ENCODE measurements at regions not wholly inside any gene's neighbourhood (a gene's known extent, or its start where the extent isn't known, plus 50 kb on each side); places are given as distances from the start of the nearest gene placed in this dataset.
"Not testable (repeated sequence)": the region's sequence is repeated elsewhere in the genome, so short reads cannot be mapped to it uniquely, and the experiment has no call there.

DNA sequence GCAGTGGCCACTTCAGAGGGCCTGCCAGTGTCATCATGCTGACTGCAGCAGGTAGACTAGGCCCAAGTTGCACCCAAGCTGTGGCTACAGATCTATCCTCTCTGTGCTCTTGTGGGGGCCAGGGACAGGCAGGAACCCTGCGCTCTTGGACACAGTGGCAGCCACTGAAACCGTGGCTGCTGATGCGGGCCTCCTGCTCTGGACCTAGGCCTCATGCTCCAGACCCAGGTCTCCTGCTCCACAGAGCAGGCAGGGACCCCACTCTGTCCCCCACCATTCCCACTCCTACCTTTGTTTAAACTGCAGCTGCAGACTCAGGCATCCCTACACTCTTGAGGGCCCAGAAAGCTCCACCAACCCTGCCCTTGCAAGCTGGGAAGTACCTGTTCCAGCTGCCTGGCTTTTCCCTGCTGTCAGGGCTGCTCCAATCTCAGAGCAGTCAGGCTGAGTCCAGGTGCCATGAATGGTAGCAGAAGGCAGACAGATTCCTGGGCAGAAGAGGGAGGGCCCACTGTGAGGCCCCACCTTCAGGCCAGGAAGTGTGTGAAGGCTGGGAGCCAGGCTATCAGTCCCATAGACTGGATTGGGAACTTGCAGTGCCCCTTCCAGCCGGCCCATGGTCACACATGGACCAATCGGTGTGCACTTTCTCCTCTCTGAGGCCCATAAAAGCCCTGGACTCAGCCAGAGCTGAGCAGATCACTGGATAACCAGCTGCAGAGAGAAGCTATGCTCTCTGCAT lies 634.0 kb upstream of the SEMA3D start:
- DNase-seq (ENCODE audit: low read depth in 4 of 4, low spot score in 3 of 4) = no peak

DNA sequence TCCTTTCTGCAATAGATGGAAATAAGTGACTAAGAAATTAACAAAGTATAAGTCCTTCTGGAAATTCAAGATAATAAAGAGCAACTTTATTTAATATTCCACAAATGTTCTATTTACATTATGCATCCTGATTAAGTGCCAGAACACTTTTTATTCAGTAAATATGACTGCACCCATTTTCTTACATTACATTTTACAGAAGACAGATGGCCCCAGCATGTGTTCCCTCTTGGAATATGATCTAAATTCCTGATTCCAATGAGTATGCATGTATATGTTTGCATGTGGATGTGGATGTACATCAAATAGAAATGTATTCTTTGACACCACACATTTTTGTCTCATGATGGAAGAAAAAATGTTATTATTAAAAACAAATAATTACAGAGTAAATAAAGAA lies 628.7 kb upstream of the SEMA3D start:
- DNase-seq (ENCODE audit: low read depth in 4 of 4, low spot score in 3 of 4) = no peak

DNA sequence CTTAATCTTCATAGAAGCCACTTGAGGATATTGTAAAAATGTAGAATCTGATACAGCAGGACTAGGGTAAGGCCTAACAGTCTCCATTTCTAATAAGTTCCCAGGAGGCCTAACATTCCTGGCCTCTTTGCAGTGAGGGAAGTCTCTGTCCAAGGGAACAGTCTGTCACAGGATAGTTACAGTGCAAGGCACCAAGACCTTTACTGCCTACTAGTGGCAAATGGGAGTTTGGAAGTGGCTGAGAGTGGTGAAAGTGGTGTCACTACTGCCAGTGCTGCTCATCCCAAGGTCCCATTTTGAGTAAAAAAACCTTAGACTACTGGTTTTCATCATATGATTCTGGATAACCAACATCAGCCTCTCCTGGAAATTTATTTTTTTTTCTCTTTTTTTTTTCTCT lies 619.5 kb upstream of the SEMA3D start:
- DNase-seq (ENCODE audit: low read depth in 4 of 4, low spot score in 3 of 4) = no peak

DNA sequence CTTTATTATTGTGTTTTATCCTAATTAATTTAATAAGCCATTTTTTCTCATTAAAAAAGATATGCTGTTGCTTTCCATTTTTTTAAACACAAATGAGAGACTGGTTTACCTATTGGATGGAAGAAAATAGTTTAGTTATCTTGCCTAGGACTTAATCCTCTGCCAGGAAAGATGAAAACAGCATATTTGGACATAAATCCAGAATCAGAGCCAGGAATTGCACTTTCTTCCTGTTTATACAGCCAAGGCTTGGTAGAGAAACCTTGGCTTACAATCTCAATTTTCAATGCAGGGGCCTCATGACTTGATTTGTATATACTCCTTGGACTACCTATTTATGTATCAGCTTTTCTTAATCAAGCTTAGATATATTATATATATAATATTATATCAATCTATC lies 618.8 kb upstream of the SEMA3D start:
- no peak for DNase-seq (ENCODE audit: low read depth in 4 of 4, low spot score in 3 of 4)

DNA sequence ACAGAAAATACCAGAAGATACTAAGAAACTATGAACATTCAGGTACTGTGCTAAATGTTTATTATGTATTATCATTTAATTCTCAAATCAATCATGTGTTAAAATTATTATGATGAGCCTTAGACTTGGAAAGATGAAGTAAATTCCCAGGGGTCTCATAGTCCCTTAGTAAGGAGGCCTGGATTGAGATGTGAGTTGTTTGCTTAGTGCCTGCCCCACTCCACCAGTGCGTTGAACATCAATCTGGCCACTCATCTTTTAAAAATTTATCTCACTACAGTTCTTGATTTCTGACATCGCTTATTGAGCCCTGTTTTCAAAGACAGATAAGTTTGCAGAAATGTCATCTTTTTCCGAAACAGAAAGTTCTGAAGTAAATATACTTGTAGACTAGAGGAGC lies 618.4 kb upstream of the SEMA3D start:
- DNase-seq (ENCODE audit: low read depth in 4 of 4, low spot score in 3 of 4) = no peak

DNA sequence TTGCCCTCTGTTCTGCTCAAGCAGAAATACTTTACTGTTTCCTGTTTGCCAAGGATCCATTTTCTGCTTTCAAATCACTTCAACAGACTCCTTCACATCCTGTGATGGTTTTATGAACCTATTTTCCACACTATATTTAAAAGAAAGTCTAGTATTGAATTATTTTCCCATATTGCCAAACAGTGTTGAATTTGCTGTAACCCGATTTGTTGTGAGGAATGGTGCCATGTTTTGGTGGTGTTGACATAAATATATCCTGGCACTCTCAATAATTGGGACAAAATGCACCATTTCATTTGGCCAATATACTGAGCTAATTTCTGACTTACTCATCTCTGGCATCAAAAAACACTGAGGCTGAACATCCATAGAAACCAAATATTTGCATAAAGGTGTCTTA lies 615.4 kb upstream of the SEMA3D start:
- DNase-seq (ENCODE audit: low read depth in 4 of 4, low spot score in 3 of 4) = no peak

DNA sequence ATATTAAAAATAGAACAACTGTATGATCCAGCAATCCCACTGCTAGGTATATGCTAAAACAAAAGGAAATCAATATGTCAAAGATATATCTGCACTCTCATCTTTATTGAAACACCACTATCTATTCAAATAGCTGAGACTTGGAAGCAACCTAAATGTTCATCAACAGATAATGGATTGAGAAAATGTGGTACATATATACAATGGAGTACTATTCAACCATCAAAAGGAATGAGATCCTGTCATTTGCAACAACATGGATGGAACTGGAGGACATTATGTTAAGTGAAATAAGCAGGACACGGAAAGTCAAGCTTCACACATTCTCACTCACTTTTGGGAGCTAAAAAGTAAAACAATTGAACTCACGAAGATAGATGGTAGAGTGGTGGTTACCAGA lies 610.1 kb upstream of the SEMA3D start:
- no peak for DNase-seq (ENCODE audit: low read depth in 4 of 4, low spot score in 3 of 4)

DNA sequence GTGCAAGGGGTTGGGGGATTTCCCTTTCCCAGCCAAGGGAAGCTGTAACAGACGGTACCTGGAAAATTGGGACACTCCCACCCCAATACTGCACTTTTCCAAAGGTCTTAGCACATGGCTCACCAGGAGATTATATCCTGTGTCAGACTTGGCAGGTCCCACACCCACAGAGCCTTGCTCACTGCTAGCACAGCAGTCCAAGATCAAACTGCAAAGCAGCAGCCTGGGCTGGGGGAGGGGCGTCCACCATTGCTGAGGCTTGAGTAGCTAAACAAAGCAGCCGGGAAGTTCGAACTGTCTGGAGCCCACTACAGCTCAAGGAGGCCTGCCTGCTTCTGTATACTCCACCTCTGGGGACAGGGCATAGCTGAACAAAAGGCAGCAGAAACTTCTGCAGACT lies 604.2 kb upstream of the SEMA3D start:
- DNase-seq (ENCODE audit: low read depth in 4 of 4, low spot score in 3 of 4) = not testable (repeated sequence)

DNA sequence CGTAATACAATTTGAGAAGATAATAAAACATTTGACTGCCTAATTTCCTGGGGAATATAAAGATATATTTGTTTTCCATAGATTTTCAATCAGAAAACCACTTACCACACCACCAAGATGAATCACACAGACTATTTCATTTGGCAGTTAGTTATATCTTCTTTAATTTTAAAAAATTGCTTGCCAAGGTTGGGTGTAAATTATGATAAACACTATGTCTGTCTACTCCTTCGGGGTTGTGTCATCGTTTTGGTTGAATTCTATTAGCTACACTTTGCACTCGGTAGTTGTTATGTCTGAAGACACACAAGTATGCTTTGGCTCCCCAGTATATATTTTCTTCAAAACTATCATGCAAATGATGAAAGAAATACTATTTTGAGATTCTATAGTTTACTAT lies 594.8 kb upstream of the SEMA3D start:
- DNase-seq (ENCODE audit: low read depth in 4 of 4, low spot score in 3 of 4) = no peak

DNA sequence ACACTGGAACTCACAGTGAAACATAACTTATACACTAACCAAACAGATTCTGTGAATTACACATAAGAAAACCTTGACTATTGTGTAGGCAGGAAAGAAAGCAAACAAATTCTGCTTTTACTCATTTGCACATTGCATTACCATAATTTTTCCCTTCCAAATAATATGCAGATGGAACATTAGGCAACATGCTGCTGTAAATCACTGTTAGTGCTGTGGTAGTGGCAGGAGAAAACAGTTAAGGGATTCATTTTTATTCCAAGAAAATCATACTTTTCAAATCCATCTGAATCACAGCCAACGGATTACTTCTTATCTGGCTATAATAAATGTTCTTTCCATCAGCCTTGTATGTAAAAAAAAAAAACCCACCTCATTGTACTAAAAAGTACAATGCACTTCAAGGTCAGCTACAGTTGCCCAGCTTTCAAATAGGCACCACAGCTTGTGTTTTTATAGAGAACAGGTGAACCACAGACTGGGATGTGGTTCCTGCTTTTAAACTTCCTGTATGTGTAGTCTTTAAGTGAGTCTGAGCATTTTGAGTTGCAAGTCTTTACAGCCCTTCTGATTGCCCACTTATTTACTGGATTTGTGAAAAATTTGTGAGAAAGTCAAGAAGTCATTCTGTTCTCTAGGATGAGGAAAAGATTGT lies 590.0 kb upstream of the SEMA3D start:
- DNase-seq (ENCODE audit: low read depth in 4 of 4, low spot score in 3 of 4) = no peak

DNA sequence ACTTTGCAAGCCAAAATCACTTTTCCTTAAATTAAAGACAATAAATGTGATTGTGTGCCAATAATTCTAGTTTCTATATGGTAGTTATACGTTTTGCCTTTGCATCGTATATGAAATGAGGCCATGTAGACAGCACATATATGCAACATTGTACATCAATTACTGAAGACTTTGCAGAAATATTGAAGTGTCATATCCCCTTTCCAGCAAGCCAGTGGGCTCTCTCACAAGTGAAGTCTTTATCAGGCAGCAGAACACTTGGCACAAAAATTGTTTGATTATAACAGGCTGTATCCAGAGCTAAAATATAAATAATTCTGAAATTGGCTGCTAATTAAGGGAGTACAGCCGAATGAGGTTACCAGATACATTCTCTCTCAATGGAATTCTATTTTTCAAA lies 588.6 kb upstream of the SEMA3D start:
- no peak for DNase-seq (ENCODE audit: low read depth in 4 of 4, low spot score in 3 of 4)

DNA sequence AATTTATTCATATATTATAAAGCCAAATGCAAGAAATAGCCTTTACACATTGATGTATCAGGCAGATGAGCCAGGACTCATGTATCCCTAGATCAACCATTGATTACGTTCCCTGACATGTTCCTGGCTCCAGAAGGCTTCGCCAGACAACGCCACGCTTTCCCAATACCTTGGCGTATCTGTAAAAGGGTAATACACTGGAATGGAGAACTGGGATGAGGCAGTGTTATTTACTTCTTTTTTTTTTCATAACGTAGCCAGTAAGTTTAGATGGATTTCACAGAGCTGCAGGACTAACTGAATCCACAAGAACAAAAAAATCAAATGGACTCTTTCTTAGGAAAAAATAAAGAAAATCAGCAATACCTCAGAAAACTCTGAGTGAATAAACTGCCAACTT lies 588.1 kb upstream of the SEMA3D start:
- DNase-seq (ENCODE audit: low read depth in 4 of 4, low spot score in 3 of 4) = no peak

DNA sequence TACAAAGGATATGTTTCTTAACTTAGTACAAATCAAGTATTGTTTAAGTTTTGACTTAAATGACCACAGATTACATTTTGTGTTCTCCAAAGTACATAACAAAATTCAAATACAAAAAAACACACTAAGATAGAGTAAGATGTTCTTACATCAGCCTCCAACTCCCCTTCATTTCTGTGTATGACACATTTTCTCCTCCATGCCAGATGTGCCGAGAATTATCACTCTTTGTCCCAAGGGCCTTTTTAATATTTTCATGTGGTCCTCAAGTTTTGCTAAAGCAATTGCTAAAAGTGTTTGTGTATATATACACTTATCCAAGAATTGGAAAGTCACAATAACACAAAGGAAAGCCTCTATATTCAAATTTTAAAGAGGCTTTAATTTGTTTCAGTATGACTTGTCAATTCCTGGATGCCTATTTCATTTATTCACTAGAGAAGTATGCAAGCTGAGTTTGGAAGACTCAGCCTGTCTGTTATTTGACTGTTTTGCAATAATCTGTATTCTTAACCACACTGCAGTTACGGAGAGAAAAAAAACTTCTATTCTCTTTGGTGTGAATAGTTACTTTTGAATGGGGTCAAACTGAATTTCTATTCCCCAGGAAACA lies 586.4 kb upstream of the SEMA3D start:
- DNase-seq (ENCODE audit: low read depth in 4 of 4, low spot score in 3 of 4) = no peak

DNA sequence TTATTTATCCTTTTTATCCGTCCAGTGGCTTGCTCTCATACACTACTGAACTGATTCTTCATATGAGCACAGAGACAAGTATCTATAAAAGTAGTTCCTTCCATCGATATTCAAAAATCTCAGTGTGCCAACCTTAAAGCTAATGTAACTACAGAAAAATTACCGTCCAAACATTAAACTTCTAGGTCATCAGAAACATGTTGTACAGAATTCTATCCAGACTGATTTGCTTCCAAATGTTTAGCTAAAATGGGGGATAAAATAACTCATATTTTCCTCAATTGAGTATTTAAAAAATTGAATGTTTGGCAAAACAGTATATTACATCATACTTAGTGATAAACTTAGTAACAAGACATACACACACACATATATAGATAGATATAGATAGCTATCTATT lies 584.7 kb upstream of the SEMA3D start:
- DNase-seq (ENCODE audit: low read depth in 4 of 4, low spot score in 3 of 4) = no peak

DNA sequence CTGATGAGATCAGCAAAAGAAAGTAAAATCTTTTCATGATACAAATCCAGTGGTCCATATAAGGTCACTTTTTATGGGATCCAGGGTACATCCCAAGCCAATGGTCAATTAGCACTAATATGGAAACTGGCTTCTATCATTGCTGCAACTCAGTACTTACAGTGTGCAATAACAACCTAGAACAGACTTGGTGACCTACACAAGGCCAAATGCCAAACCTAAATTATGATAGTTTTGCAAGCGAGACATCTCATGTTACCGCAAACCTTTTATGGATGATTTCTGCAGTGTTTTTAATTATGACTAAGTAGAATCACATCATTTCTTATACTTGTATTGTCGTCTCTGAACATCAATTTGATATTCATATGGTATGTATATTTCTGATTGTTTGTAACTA lies 583.5 kb upstream of the SEMA3D start:
- DNase-seq (ENCODE audit: low read depth in 4 of 4, low spot score in 3 of 4) = no peak

DNA sequence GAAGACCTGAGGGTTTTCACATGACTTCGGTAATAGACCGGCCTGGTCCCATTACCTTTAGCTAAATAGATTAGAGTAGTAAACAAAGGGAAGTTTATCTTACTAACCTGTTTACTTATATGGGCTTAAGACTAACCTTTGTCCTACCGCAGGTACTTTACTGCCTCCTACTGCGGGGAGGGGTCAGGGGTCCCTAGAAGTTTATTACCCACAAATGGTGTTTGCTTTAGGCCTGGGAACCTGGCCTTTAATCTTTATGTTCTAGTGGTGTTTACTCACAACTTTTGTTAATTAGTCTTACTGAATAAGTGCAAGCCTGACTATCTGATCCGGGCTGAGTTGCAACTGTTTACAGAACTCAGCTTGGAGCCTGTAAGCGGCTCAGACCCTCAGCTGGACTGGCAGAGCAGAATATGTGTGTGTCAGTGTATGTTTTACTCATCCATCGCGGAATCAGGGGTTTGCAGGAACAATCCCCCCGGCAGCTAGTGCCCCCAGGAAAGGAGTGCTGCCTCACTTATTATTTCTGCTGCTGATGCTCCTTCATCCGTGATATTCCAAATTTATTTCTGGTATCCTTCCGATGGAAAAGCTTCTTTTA lies 578.9 kb upstream of the SEMA3D start:
- DNase-seq (ENCODE audit: low read depth in 4 of 4, low spot score in 3 of 4) = no peak

DNA sequence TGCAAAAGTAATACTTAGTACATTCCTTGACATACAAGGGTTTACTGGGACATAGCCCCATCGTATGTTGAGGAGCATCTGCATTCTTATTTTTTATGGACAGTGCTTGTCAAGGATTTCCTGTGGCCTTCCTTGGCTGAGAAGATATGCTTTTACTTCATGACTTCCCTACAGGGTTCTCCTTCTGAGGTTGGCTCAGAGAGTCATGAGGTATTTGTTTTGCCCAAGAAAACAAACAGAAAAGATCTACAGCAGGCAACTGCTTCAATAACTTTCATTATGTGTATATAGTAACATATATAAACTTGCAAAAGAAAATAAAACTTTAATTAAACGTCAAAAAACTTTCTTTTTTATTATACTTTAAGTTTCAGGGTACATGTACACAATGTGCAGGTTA lies 577.2 kb upstream of the SEMA3D start:
- DNase-seq (ENCODE audit: low read depth in 4 of 4, low spot score in 3 of 4) = no peak

DNA sequence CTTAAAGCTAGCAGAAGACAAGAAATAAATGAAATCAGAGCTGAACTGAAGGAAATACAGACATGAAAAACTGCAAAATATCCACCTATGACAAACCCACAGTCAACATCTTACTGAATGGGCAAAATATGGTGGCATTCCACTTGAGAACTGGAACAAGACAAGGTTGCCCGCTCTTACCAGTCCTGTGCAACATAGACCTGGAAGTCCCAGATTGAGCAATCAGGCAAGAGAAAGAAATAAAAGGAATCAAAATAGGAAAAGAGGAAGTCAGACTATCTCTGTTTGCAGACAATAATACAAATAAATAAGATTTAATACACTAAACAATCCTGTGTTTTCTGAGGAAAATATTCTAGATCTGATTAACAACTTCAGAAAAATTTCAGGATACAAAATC lies 570.5 kb upstream of the SEMA3D start:
- no peak for DNase-seq (ENCODE audit: low read depth in 4 of 4, low spot score in 3 of 4)

DNA sequence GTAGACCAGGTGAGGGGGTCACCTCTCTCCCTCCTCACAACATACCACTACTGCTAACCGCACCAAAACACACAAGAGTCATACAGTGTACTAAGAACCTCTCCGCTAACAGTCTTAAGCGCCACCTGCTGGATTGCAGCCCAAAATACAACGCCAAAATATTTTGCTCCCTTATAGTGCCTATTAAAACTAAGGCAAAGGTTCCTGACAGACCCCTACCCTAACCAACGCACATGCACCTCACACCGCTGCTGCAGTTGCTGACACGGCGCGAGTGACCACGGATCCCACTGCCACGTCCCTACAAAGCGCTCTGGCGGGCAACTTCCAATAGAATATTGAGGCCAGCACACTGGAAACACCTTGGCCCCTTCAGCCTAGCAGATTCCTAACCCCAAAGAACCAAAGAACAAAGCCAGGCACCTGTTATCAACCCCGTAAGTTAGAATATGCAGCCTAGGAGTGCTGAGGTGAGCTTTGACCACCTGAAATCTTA lies 563.6 kb upstream of the SEMA3D start:
- peak in 2 of 4 donors; percentile 3 to 5 for DNase-seq (ENCODE audit: low read depth in 4 of 4, low spot score in 3 of 4)

DNA sequence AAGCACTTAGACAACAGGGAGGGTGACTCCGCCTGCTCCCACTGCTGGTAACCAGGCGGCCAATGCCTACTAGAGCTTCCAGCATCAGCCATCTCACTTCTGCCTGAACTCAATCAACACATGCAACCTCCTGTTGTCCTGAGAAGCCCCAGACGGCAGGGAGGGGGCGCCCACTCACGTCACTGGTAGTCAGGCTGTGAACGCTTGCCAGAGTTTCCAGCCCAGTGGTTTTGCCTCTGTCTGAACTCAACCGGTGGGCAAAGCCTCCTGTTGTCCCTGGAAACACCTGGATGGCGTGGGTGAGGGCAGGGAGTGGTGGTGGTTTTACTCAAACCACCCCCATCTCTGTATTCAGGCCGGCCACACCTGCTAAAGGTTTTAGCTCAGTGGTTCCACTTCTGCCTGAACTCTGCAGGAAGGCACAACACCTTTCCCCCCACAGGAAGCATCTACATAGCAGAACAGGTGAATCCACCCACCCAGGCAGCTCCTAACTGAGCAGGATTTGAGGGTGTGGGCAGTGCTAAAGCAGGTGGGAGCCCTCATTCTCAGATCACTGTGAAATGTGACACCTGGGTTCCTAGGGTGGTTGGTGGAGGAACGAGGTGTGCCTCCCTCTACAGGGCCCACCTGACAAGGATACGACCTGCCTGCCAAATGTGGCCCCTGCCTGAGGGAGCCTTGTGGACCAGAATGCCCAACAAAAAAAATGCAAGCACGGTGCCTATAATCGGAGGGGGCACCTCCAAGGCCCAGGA lies 563.0 kb upstream of the SEMA3D start:
- DNase-seq (ENCODE audit: low read depth in 4 of 4, low spot score in 3 of 4) = no peak

DNA sequence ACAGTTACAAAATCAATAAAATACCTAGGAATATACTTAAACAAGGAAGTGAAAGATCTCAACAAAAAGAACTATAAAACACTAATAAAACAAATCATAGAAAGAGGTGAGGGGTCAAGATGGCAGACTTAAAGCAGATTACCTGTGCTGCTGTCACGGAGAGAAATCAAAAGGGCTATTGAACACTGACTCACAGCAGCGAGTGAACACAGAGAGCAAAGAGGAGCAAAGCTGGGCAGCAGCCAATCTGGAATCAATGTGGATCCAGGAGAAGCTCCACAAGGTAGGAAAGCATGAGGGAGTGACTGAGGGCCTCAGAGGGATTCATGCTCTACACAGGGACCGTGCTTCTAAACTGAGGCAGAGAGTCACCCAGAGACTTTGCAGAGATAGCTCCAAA lies 562.0 kb upstream of the SEMA3D start:
- no peak for DNase-seq (ENCODE audit: low read depth in 4 of 4, low spot score in 3 of 4)

Measured in left renal pelvis (tissue), 4 donors.